Lung (tissue), 11 donors: ENCODE measurements at regions not wholly inside any gene's neighbourhood (a gene's known extent, or its start where the extent isn't known, plus 50 kb on each side); places are given as distances from the start of the nearest gene placed in this dataset.

Experiments
- ATAC-seq: fragments of 200-7000 bp; cut with Tn5 transposase; one replicate; pipeline ENCODE4 v1.9.1; 2020; ENCODE audit warnings: moderate number of reproducible peaks; ENCODE audit not compliant: insufficient read depth, low FRiP score
- DNase-seq, 3 donors: peaks; one replicate each; pipeline ENCODE4 v3.0.0-alpha.2; 2013 to 2017
- H3K27ac ChIP-seq, 2 donors: one replicate each; pipeline ENCODE4 v1.5.1; 2013; ENCODE audit warnings: mild to moderate bottlenecking in 2 of 2, moderate library complexity in 2 of 2, control low read depth in 1 of 2, inconsistent platforms in 1 of 2, low read depth in 1 of 2, low read length in 1 of 2
- H3K27me3 ChIP-seq, 3 donors: one replicate each; pipeline ENCODE4 v1.5.1; 2013; ENCODE audit warnings: low read length in 2 of 3; ENCODE audit not compliant: control insufficient read depth in 3 of 3, insufficient read depth in 3 of 3
- H3K36me3 ChIP-seq, 4 donors: one replicate each; pipeline ENCODE4 v1.5.1; 2013; ENCODE audit warnings: low read length in 4 of 4, mild to moderate bottlenecking in 1 of 4, moderate library complexity in 1 of 4; ENCODE audit not compliant: control insufficient read depth in 4 of 4, insufficient read depth in 4 of 4
- H3K4me1 ChIP-seq, 5 donors: one replicate each; pipeline ENCODE4 v1.5.1; 2013; ENCODE audit warnings: low read length in 5 of 5, mild to moderate bottlenecking in 2 of 5, moderate library complexity in 1 of 5; ENCODE audit not compliant: control insufficient read depth in 5 of 5, insufficient read depth in 5 of 5
- H3K4me3 ChIP-seq: one replicate; pipeline ENCODE4 v1.5.1; 2013; ENCODE audit warnings: mild to moderate bottlenecking, control low read depth, moderate library complexity
- H3K9ac ChIP-seq, 2 donors: one replicate each; pipeline ENCODE4 v1.5.1; 2013; ENCODE audit warnings: low read length in 2 of 2, control low read depth in 1 of 2; ENCODE audit not compliant: insufficient read depth in 1 of 2
- H3K9me3 ChIP-seq, 4 donors: one replicate each; pipeline ENCODE4 v1.5.1; 2013; ENCODE audit warnings: low read length in 3 of 4, mild to moderate bottlenecking in 1 of 4, moderate library complexity in 1 of 4; ENCODE audit not compliant: control insufficient read depth in 4 of 4, insufficient read depth in 3 of 4
- WGBS, 2 donors: extraction: QIAGEN DNeasy Blood & Tissue Kit; methylation state at CpG; one replicate each; pipeline ENCODE4 v1.1.7; 2013; 5-methylcytosine and 5-hydroxymethylcytosine counted together
- TF ChIP-seq, protein P1 (sequence below): IDR thresholded peaks from 2 replicates; pipeline ENCODE4 v1.5.1; 2012; ENCODE audit warnings: mild to moderate bottlenecking; ENCODE audit errors: control extremely low read depth, extremely low read depth
- donor health status: control.
- donor health status: control.
- donor health status: Bipolar disorder and iron deficiency.
- donor health status: healthy.
- donor health status: DM: yes; HTN: yes; CAD: no.

- WGBS, 2 donors: 59 to 68% methylated on average over 1 of the region's 1 CpG
- TF ChIP-seq, protein P1, sequence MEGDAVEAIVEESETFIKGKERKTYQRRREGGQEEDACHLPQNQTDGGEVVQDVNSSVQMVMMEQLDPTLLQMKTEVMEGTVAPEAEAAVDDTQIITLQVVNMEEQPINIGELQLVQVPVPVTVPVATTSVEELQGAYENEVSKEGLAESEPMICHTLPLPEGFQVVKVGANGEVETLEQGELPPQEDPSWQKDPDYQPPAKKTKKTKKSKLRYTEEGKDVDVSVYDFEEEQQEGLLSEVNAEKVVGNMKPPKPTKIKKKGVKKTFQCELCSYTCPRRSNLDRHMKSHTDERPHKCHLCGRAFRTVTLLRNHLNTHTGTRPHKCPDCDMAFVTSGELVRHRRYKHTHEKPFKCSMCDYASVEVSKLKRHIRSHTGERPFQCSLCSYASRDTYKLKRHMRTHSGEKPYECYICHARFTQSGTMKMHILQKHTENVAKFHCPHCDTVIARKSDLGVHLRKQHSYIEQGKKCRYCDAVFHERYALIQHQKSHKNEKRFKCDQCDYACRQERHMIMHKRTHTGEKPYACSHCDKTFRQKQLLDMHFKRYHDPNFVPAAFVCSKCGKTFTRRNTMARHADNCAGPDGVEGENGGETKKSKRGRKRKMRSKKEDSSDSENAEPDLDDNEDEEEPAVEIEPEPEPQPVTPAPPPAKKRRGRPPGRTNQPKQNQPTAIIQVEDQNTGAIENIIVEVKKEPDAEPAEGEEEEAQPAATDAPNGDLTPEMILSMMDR: no peak
- Histone ChIP-seq H3K9ac (no peak overlapping the region), H3K36me3 (no peaks in the 10 kb centered on the region), H3K27me3 (no peaks in the 10 kb centered on the region), H3K4me3 (no peak overlapping the region), H3K27ac (no peak overlapping the region), H3K9me3 (no peaks in the 10 kb centered on the region), H3K4me1 (peaks cover 3 to 15% (median 7%) of the 10 kb centered on the region in 5 donors)
- DNase-seq (no peak), ATAC-seq (no peak)
Observed at GRCh38 chr5:142506046-142506445, 179.8 kb downstream of the FGF1 start.

GRCh38 chr5:142501890-142502289 is 177.1 kb upstream of the SPRY4 start:
- Histone ChIP-seq H3K36me3 (no peaks in the 10 kb centered on the region), H3K4me1 (peaks cover 0 to 5% (median 0%) of the 10 kb centered on the region in 5 donors), H3K9ac (no peak overlapping the region), H3K27me3 (no peaks in the 10 kb centered on the region), H3K9me3 (no peaks in the 10 kb centered on the region), H3K4me3 (no peak overlapping the region), H3K27ac (no peak overlapping the region)
- DNase-seq (no peak), ATAC-seq (no peak)
- TF ChIP-seq, protein P1: no peak
- WGBS, 2 donors: 89 to 91% methylated on average over 3 of the region's 3 CpGs

- Histone ChIP-seq H3K27me3 (no peaks in the 10 kb centered on the region), H3K27ac (no peak overlapping the region), H3K9ac (no peak overlapping the region), H3K4me3 (no peak overlapping the region), H3K9me3 (no peaks in the 10 kb centered on the region), H3K36me3 (no peaks in the 10 kb centered on the region), H3K4me1 (peaks cover 0 to 5% (median 0%) of the 10 kb centered on the region in 5 donors)
- DNase-seq (no peak), ATAC-seq (no peak)
- TF ChIP-seq, protein P1: no peak
- 71 to 85% methylated on average over 3 of the region's 3 CpGs for WGBS, 2 donors
Observed at GRCh38 chr5:142500227-142500905, 175.5 kb upstream of the SPRY4 start.
